Keratinocyte (primary cell): ENCODE measurements at regions not wholly inside any gene's neighbourhood (a gene's known extent, or its start where the extent isn't known, plus 50 kb on each side); places are given as distances from the start of the nearest gene placed in this dataset.

Experiments
- DNase-seq: peaks from one replicate; pipeline ENCODE4 v3.0.0-alpha.2; 2011; ENCODE audit warnings: low read depth, missing footprints, low spot score
- FAIRE-seq: peaks from 2 replicates; lab custom pipeline; 2011; peaks lifted over from hg19 to GRCh38; lab: Jason Lieb, UNC
- H2AFZ ChIP-seq: 2 replicates; pipeline ENCODE4 v1.6.0; 2012; ENCODE audit warnings: low read length, control low read depth, inconsistent platforms; ENCODE audit not compliant: control insufficient read depth
- H3K27ac ChIP-seq: 2 replicates; pipeline ENCODE4 v1.5.1; 2011; ENCODE audit warnings: low read length; ENCODE audit not compliant: control insufficient read depth, insufficient read depth
- H3K27me3 ChIP-seq: 3 replicates; pipeline ENCODE4 v1.6.0; 2011; ENCODE audit warnings: low read length; ENCODE audit not compliant: control insufficient read depth, insufficient read depth; ENCODE audit errors: extremely low read depth
- H3K36me3 ChIP-seq, 2 experiments: 2 replicates in 1 of 2; 3 replicates in 1 of 2; pipeline ENCODE4 v1.5.1; 2011; ENCODE audit warnings: low read length in 2 of 2, mild to moderate bottlenecking in 1 of 2; ENCODE audit not compliant: control insufficient read depth in 2 of 2, insufficient read depth in 2 of 2; ENCODE audit errors: extremely low read depth in 1 of 2
- H3K4me1 ChIP-seq: 3 replicates; pipeline ENCODE4 v1.5.1; 2011; ENCODE audit warnings: low read length; ENCODE audit not compliant: control insufficient read depth, insufficient read depth; ENCODE audit errors: extremely low read depth
- H3K4me2 ChIP-seq: 3 replicates; pipeline ENCODE4 v1.6.0; 2011; ENCODE audit warnings: low read depth, low read length; ENCODE audit not compliant: control insufficient read depth, insufficient read depth; ENCODE audit errors: extremely low read depth
- H3K4me3 ChIP-seq, 3 experiments: fragments of 200-600 bp in 1 of 3; sonication (generic) in 1 of 3; 2 replicates in 2 of 3; 3 replicates in 1 of 3; pipeline ENCODE4 v1.5.1; 2011 to 2016; ENCODE audit warnings: low read length in 3 of 3, mild to moderate bottlenecking in 3 of 3, control low read depth in 2 of 3, inconsistent platforms in 1 of 3, low read depth in 1 of 3, mixed read lengths in 1 of 3, mixed run types in 1 of 3, moderate library complexity in 1 of 3; ENCODE audit not compliant: control insufficient read depth in 2 of 3, insufficient read depth in 2 of 3; ENCODE audit errors: extremely low read depth in 1 of 3
- H3K79me2 ChIP-seq: 2 replicates; pipeline ENCODE4 v1.6.0; 2012; ENCODE audit warnings: low read length; ENCODE audit not compliant: control insufficient read depth, insufficient read depth
- H3K9ac ChIP-seq: 3 replicates; pipeline ENCODE4 v1.6.0; 2011; ENCODE audit warnings: low read length; ENCODE audit not compliant: control insufficient read depth, insufficient read depth; ENCODE audit errors: extremely low read depth
- H3K9me1 ChIP-seq: 3 replicates; pipeline ENCODE4 v1.6.0; 2011; ENCODE audit warnings: low read length; ENCODE audit not compliant: control insufficient read depth, insufficient read depth; ENCODE audit errors: extremely low read depth
- H3K9me3 ChIP-seq: 2 replicates; pipeline ENCODE4 v1.5.1; 2012; ENCODE audit warnings: low read depth, low read length; ENCODE audit not compliant: control insufficient read depth
- H4K20me1 ChIP-seq: 3 replicates; pipeline ENCODE4 v1.6.0; 2011; ENCODE audit warnings: low read length; ENCODE audit not compliant: control insufficient read depth, insufficient read depth; ENCODE audit errors: extremely low read depth
- CTCF ChIP-seq, 3 experiments: IDR thresholded peaks in 1 of 3; conservative IDR thresholded peaks in 1 of 3; optimal IDR thresholded peaks in 1 of 3; 2 replicates in 2 of 3; 3 replicates in 1 of 3; pipeline versions ENCODE3 to v1.5.1; 2011; ENCODE audit warnings: low read length in 3 of 3, mild to moderate bottlenecking in 3 of 3, moderate library complexity in 2 of 3, control low read depth in 1 of 3, inconsistent platforms in 1 of 3; ENCODE audit not compliant: insufficient read depth in 2 of 3; ENCODE audit errors: extremely low read depth in 1 of 3
- EZH2 ChIP-seq: IDR thresholded peaks from one replicate; pipeline ENCODE4 v1.6.1; 2012; ENCODE audit warnings: inconsistent platforms, mild to moderate bottlenecking, low read length, moderate library complexity
- dilution Hi-C: fragments of 300-500 bp; cut with MboI; formaldehyde crosslinking; loops from one replicate; pipeline ENCODE4 v1.7.0; 2020; ENCODE audit warnings: low sequenced_read_pairs; ENCODE audit not compliant: extremely low pct_ligation_motif_present

- Histone ChIP-seq H3K27ac (no peak overlapping the region), H3K9me1 (no peaks in the 10 kb centered on the region), H3K9me3 (no peaks in the 10 kb centered on the region), H3K27me3 (no peaks in the 10 kb centered on the region), H2AFZ (no peak overlapping the region), H3K4me1 (no peaks in the 10 kb centered on the region), H3K79me2 (no peaks in the 10 kb centered on the region), H3K9ac (no peak overlapping the region), H3K36me3 (no peaks in the 10 kb centered on the region), H3K4me3 (no peak overlapping the region), H3K4me2 (no peak overlapping the region), H4K20me1 (no peaks in the 10 kb centered on the region)
- no peak for FAIRE-seq
- dilution Hi-C loops, result no loop called here
- DNase-seq, result no peak
- TF ChIP-seq EZH2 (no peak), CTCF (optimal IDR thresholded peaks at IDR 0.05 in 1 of 3, IDR thresholded peaks at IDR 0.05 in 1 of 3, conservative IDR thresholded peaks at IDR 0.05 in 1 of 3; ENCODE audit: extremely low read depth in 1 of 3, insufficient read depth in 2 of 3, low read length in 3 of 3) (no peak)
These were observed 982.2 kb downstream of the PCDH7 start for GRCh38 chr4:31702326-31702725.

GRCh38 chr4:31714238-31714637 is 994.1 kb downstream of the PCDH7 start:
- no peak for FAIRE-seq
- DNase-seq, result no peak

More at GRCh38 chr4:31714238-31714637, 994.1 kb downstream of the PCDH7 start:
- H3K27ac ChIP-seq, result no peak overlapping the region
- H4K20me1 ChIP-seq, result no peaks in the 10 kb centered on the region
- H3K4me2 ChIP-seq, result no peak overlapping the region
- no peak overlapping the region for H3K4me3 ChIP-seq
- H3K9me3 ChIP-seq, result no peaks in the 10 kb centered on the region
- H3K79me2 ChIP-seq, result no peaks in the 10 kb centered on the region
- no peaks in the 10 kb centered on the region for H3K4me1 ChIP-seq
- TF ChIP-seq CTCF (optimal IDR thresholded peaks at IDR 0.05 in 1 of 3, IDR thresholded peaks at IDR 0.05 in 1 of 3, conservative IDR thresholded peaks at IDR 0.05 in 1 of 3; ENCODE audit: extremely low read depth in 1 of 3, insufficient read depth in 2 of 3, low read length in 3 of 3), result no peak
- no peak for TF ChIP-seq EZH2
- no peak overlapping the region for H3K9ac ChIP-seq
- H3K36me3 ChIP-seq, result no peaks in the 10 kb centered on the region
- H3K9me1 ChIP-seq, result no peaks in the 10 kb centered on the region
- dilution Hi-C loops, result no loop called here
- no peaks in the 10 kb centered on the region for H3K27me3 ChIP-seq
- no peak overlapping the region for H2AFZ ChIP-seq
